HG03066 (cell line): ENCODE measurements at regions not wholly inside any gene's neighbourhood (a gene's known extent, or its start where the extent isn't known, plus 50 kb on each side); places are given as distances from the start of the nearest gene placed in this dataset.

Experiments
- ATAC-seq: cut with Tn5 transposase; IDR thresholded peaks from one replicate; pipeline ENCODE4 v1.9.1; 2021; ENCODE audit warnings: low read depth; ENCODE audit not compliant: unreplicated experiment

DNA sequence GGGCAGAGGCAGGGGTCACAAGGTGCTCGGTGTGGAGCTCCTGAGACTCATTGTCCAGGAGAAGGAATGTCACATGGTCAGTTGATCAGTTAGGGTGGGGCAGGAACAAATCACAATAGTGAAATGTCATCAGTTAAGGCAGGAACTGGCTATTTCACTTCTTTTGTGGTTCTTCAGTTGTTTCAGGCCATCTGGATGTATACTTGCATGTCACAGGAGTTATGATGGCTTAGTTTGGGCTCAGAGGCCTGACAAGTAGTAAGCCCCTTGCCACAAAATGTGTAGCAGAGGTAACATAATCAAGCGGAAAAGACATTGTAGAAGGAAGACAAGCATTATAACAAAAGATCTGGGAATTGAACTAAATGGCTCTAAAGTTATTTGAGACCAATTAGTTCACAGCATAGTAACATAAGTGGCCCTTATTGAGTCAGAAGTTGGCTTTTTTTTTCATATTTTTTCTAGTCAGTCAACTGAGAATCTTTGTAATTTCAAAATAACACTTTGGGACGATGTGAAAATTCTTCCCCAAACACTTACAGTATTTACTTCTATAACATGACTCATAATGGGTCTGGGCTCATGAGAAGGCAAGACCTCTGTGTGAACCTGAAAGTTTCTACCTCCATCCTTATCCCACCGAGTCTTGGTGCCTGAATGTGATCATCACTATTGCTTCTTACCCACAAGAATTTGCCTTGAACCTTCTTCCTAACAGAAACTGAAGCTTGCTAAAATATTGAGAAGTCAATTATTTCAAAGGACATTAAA lies 137.0 kb upstream of the DPT start:
- ATAC-seq, result no peak

DNA sequence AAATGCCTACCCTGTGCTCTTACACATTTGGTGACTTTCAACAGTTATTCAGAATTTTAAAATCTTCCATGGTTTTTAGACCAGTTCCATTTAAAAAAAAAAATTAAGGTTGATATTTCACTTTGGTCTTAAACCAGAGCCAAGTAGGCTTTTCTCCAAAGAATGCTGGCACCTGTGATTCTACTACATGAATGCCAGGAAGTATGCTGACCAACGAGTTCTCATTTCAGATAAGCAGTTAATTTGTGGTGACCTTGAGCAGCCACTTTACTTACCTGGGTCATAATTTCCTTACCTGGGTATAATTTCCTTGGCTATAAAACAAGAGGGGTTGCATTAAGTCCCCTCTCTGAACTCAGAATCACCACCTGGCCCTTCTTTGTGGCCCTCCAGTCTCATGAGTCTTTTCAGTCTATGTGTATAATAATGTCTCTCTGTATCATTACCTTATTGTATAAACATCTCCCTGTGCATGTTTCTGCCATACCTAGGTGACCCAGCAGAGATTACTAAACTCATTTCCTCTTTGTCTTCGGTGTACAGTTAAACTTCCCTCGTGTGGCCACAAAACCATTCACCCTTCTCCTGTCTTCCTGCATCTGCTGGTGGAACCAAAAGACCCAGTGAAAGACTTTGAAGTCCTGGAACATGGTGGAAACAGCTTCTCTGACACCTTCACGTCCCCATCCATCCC lies 139.1 kb upstream of the DPT start:
- no peak for ATAC-seq

DNA sequence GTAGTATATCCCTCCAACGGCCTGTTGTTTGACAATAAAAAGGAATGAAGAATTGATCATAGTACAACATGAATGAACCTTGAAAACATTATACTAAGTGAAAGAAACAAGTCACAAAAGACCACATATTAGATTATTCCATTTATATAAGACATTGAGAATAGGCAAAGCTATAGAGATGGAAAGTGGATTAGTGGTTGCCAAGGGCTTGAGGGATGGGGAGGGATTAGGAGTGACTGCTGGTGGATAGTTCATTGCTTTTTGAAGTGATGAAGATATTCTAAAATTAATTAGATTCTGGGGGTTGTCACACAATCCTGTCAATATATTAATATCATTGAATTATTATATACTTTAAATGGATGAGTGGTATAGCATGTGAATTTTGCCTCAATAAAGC lies 142.5 kb upstream of the DPT start:
- no peak for ATAC-seq

DNA sequence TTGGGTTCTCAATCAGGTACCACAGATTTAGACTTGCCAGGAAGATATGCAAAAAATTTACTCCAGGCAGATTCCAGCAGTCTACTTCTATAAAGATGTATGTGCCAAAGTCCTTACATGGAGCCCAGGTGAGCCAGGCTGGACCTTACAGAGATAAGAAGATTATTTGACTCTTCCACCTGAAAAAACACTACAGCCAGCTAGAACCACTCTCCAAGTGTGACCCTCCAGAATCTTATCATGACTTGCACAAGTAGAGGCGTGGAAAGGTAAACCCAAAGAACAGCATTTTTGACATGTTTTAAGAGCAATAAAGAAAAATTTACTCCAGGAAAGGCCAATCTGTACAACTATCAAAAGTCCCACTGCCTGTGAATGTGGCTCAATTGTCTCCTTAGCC lies 146.8 kb upstream of the DPT start:
- no peak for ATAC-seq

DNA sequence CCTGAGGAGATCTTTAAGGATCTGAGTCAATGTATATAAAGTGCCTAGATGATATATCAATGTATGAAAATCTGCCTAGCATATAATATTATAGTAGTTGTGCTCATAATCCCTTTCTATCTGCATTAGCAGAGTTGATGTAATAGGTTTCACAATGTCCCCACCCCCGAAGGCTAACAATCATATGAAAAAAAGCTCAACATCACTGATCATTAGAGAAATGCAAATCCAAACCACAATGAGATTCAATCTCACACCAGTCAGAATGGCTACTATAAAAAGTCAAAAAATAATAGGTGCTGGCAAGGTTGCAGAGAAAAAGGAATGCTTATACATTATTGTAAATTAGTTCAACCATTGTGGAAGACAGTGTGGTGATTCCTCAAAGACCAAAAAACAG lies 147.8 kb upstream of the DPT start:
- ATAC-seq, result no peak

DNA sequence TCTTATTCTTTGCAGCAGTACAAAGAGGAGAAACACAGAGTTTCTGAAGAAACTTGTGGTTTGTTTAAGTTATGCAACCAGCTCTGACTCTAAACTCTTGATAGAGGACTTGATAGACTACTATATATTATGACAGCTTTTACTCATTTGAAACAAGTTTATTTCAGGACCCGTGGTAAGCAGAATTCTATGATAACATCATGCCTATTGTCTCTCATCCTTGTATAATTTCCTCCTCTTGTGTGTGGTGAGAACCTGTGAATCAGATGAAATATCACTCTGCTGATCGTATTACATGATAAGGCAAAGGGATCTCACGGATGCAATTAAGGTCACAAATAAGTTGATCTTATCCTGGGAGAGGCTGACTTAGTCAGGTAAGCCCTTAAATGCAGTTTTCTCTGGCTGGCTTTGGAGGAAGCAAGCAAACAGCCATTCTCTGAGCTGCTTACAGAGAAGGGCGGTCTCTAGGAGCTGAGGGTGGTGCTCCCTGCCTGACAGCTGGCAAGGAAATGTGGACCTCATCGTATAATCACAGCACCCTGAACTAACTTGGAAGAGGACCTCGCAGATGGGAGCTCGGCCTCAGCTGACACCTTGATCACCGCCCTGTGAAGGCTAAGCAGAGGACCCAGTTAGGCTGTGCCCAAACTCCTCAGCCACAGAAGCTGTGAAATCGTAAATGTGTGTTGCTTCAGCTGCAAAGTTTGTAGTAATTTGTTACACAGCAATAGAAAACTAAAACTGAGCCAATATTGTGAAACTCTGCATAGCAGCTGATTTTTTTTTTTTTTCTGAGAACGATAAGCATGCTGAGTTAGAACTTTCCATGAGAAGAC lies 151.1 kb upstream of the DPT start:
- no peak for ATAC-seq

DNA sequence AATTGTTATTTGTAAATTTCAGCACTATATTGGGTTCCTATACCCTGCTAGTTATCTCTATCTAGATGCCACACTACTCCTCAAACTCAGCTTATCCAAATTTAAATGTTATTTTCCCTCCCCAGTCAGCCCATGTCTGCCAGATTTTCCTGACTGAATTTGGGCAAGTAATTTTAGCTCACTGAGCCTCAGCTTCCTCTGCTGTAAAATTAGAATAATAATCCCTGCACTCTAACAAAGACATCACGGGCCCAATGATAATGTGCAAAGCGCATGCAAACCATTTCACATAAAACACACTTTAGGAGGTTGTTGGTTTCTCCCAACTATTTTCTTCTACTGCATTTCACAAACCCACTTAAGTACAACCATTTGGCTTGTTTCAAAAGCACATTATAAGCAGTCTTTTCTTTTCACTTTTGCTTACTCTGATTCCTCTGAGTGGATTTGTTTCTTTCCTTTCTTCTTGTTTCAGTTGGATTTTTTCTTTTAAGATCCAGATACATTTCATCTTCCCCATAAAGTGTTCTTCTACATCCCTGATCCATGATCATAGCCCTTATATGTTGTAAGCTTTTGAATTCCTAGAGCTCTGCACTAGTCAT lies 152.8 kb upstream of the DPT start:
- no peak for ATAC-seq

DNA sequence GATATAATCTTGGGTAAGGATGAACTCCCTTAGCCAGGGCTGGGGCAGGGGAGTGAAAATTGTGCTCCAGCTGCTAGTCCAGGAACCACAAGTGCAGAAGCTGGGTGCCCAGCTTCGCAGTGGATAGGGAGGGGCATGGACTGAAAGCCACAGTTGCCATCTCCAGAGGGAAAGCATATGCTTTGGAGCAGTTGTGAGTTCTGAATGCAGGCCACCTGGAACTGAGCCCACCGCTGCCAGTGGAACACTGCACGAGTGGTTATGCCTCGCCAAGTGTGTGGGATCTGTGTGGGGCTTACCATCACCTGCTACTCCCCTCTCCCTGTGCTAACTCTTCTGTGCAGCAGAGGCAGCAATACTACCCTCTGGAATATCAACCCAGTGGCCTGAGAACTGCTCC lies 158.4 kb upstream of the DPT start:
- no peak for ATAC-seq

DNA sequence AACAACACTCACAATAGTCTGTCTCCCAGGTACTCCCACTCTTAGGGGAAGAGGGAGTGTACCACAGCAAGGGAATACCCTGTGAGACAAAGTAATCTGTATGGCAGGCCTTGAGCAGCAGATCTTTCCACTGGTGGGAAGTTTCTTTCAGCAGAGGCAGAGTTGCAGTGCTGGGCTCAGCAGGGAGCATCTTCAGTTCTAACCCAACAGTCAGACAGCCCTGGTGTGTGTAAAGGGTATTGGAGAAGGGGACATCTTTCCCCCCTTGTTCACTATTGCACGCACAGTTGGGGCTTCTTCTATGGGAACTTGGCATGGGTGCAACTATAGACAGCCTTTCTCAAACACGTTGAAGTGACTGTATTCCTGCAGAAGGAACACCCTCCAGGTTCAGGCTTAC lies 159.4 kb upstream of the DPT start:
- ATAC-seq, result no peak

DNA sequence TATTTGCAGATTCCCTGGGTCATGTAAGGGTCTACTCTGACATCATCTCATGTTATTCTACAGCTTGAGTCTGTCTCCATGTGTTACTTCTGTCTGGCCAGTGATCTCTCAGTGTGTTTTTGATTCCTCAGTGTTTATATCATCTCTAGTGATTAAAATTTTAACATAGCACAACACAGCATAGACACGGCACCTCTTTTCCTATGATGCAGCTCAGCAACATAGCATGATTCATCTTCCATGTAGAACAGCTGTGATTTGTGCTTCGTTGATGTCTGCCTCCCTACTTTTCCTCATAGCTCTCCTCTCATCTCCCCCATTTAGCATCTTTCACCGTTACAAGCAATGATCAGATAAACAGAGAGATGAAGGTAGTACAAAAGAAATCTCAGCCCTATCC lies 163.9 kb upstream of the DPT start:
- ATAC-seq, result no peak

DNA sequence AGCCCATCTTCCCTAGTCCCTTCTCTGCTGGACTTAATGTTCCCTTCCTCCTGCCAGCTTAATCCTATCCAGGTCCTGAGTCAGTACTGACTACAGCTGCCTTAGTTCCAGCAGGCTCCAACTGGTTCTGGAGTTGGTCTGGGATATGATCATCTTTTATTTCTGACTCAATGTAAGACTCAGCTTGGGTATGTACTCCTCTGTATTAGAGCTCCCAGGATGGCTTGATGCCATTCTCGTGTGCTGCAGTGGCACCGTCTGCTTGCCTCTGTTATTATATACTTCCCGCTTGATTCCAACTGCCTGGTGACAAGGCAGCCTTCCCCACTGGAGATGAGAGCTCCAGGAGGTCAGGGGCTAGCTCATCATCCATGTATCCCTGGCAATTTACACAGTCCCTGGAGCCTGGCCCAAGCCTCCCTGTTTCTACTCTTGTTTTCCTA lies 164.4 kb upstream of the DPT start:
- ATAC-seq, result no peak

DNA sequence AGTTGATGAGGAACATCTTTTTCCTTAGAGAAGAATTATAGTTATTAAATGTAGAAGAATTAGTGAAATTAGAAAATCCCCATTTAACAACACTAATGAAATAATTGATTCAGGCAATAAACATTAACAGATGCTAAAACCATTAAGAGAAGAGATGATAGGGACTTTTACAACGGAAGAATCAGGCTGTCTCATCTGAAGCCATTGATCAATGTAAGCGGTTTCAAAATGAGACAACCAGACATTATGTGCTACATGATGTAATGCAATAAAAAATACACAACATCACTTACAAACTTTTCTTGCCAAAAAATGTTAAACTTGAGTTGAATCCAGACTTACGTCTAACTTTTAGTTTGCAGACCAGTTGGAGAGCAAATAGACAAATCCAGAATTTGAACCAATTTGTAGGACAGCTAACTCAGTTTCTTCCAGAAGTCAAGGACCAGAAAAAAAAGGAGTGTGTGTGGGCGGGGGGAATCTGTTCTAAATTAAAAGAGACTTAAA lies 165.4 kb upstream of the DPT start:
- no peak for ATAC-seq

DNA sequence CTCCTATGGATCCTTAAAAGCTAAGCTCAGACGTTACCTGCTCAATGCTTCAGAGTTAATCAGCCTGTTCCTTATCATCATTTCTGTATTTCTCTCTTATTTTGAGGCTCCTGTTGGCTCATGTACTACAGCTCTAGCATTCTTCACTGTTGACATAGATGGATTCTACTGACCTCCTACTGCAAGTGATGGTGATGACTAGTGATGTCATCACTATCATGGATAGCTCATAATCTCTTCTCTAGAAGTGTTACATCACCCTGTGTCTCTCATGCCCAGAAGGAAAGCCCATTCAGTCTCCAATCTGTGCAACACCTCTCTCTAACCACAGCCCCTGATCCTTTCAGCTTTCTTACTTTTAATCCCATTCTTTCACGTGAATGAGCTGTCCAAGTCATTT lies 168.2 kb upstream of the DPT start:
- ATAC-seq, result no peak

DNA sequence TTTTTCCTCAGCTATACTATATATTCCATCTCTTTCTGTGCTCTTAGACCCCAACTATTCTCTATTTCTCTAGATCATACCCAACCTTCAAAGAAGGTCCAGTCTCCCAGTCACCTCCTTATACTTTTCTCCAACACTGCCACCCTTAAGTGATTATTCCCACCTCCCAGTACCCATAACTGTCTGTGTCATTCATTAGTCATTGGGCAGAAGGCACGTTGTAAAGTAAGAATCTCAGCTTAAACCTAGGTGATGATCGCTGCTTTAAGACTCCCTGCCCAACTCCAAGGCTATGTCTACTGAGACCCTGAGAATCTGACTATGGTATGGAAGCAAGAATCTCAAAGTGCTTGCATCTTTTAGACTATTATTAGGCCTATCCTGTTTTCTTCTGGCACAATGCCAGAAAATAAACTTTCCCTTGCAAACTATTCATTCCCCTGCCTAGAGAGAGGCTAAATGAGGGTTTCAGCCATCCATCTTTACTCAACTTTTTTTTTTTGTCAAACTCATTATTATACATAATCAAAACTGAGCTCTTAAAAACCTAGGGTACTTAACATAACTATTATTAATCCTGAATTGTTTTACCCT lies 174.3 kb upstream of the DPT start:
- no peak for ATAC-seq

DNA sequence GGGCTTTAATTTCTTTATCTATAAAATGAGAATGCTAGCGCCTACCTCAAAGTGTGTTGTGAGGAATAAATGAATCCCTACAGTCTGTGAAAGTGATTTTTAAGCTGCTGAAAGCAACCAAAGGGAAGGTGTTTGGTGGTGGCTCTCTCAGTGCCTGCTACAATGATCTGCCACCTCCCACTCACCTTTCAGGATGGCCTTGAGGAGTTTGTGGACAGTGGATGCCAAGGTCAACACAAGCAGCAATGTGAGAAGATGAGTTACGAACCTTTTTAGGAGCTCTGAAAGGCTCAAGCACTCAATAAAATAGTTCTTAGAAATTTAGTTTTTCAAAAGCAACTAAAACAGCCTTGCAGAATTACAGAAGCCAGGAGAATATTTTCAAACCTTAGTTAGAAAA lies 176.6 kb upstream of the DPT start:
- no peak for ATAC-seq

DNA sequence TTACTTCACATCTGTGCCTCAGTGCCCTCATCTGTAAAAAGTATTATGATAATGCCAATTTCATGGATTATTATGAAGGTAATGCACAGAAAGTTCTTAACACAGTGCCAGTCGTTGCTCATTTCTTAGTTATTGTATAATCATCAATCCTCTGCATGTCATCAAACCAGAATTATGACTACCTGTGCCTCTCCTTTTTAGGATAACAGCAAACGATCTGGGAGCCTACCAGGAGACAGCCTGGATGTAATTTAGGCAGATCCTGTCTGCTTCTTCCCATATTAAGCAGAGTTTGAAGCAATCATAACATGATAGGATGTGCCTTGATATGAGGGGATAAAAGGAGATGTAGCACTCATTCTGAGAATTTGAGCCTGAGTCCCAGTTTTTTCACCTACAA lies 177.4 kb upstream of the DPT start:
- ATAC-seq, result no peak

DNA sequence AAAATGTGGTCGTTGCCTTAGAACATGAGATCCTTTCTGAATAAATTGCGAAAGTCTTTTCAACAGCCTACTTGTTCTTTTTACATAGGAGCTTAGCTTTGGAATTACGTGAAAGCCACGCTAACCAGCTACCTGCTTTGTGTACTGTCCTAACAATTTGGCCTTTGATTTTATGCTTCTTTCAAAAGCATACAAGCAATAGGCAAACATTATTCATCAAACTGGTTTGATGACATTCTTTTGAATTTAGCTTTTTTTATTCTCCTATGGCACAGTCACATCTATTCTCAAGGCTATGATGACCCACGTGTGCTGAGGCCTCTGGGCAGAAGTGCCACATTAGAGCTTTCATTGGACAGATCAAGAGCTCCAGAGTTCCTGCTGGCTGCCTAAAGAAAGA lies 178.0 kb upstream of the DPT start:
- no peak for ATAC-seq

DNA sequence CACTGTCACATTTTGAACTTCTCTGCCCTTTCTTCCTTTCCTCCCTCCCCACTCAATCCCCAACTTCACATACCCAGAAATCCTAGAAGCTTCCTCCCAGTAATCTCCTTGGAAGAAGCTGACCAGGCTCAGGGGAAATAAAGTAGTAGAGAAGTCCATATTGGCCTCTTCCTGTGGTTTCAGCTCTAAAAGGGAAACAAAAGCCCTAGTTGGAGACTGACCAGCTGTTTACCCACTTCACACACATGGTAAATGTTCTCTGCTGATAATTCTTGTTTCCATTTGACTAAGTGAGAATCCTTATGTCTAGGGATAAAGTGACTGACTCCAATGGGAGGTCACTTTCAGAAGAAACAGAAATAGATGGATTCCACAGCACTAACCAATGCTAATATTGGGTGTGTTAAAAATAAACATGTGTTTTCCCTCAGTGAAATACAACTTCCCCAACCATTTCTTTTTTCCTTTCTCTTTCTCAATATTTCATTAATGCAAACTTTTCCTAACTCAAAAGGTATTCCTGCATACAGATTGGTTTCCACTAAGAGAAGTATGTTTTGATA lies 178.9 kb upstream of the DPT start:
- no peak for ATAC-seq

DNA sequence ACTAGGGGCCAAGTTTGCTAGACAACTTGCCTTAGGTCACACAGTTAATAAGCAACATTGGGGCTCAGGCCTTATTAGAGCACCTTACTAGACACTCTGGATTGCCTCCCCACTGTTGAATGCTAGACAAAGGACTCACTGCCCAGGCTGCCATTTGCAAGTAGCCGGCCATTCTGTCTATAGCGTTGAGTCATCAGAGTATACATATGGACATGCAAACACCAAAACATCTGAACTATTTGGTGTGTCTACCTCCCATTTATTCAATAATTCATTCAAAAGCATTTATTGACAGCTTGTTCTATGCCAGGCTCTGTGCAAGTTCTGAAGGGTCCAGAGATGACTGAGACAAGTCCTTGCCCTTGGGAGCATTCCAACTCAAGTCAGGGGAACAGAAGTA lies 181.4 kb upstream of the DPT start:
- no peak for ATAC-seq

DNA sequence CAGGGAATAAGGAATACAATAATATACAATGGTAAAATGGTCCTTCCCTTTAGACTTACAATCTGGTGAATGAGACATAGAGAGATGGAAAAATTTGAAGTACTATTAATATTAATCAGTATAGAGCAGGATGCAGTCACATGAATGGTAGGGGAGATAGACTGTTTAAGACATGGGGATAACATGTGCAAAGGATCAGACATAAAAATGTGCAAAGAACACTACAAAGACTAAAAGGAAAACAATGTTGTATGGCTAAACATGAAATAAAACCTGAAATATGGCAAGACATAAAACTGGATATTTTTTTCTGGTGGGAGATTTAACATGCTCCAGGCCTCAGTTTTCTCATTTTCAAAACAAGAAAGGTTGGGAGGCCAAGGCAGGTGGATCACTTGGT lies 182.4 kb upstream of the DPT start:
- no peak for ATAC-seq
